Keratinocyte (primary cell): ENCODE measurements at regions not wholly inside any gene's neighbourhood (a gene's known extent, or its start where the extent isn't known, plus 50 kb on each side); places are given as distances from the start of the nearest gene placed in this dataset.

Source experiments
- DNase-seq: peaks from one replicate; pipeline ENCODE4 v3.0.0-alpha.2; 2011; ENCODE audit warnings: low read depth, missing footprints, low spot score
- FAIRE-seq: peaks from 2 replicates; lab custom pipeline; 2011; peaks lifted over from hg19 to GRCh38; lab: Jason Lieb, UNC
- H2AFZ ChIP-seq: 2 replicates; pipeline ENCODE4 v1.6.0; 2012; ENCODE audit warnings: low read length, control low read depth, inconsistent platforms; ENCODE audit not compliant: control insufficient read depth
- H3K27ac ChIP-seq: 2 replicates; pipeline ENCODE4 v1.5.1; 2011; ENCODE audit warnings: low read length; ENCODE audit not compliant: control insufficient read depth, insufficient read depth
- H3K27me3 ChIP-seq: 3 replicates; pipeline ENCODE4 v1.6.0; 2011; ENCODE audit warnings: low read length; ENCODE audit not compliant: control insufficient read depth, insufficient read depth; ENCODE audit errors: extremely low read depth
- H3K36me3 ChIP-seq, 2 experiments: 2 replicates in 1 of 2; 3 replicates in 1 of 2; pipeline ENCODE4 v1.5.1; 2011; ENCODE audit warnings: low read length in 2 of 2, mild to moderate bottlenecking in 1 of 2; ENCODE audit not compliant: control insufficient read depth in 2 of 2, insufficient read depth in 2 of 2; ENCODE audit errors: extremely low read depth in 1 of 2
- H3K4me1 ChIP-seq: 3 replicates; pipeline ENCODE4 v1.5.1; 2011; ENCODE audit warnings: low read length; ENCODE audit not compliant: control insufficient read depth, insufficient read depth; ENCODE audit errors: extremely low read depth
- H3K4me2 ChIP-seq: 3 replicates; pipeline ENCODE4 v1.6.0; 2011; ENCODE audit warnings: low read depth, low read length; ENCODE audit not compliant: control insufficient read depth, insufficient read depth; ENCODE audit errors: extremely low read depth
- H3K4me3 ChIP-seq, 3 experiments: fragments of 200-600 bp in 1 of 3; sonication (generic) in 1 of 3; 2 replicates in 2 of 3; 3 replicates in 1 of 3; pipeline ENCODE4 v1.5.1; 2011 to 2016; ENCODE audit warnings: low read length in 3 of 3, mild to moderate bottlenecking in 3 of 3, control low read depth in 2 of 3, inconsistent platforms in 1 of 3, low read depth in 1 of 3, mixed read lengths in 1 of 3, mixed run types in 1 of 3, moderate library complexity in 1 of 3; ENCODE audit not compliant: control insufficient read depth in 2 of 3, insufficient read depth in 2 of 3; ENCODE audit errors: extremely low read depth in 1 of 3
- H3K79me2 ChIP-seq: 2 replicates; pipeline ENCODE4 v1.6.0; 2012; ENCODE audit warnings: low read length; ENCODE audit not compliant: control insufficient read depth, insufficient read depth
- H3K9ac ChIP-seq: 3 replicates; pipeline ENCODE4 v1.6.0; 2011; ENCODE audit warnings: low read length; ENCODE audit not compliant: control insufficient read depth, insufficient read depth; ENCODE audit errors: extremely low read depth
- H3K9me1 ChIP-seq: 3 replicates; pipeline ENCODE4 v1.6.0; 2011; ENCODE audit warnings: low read length; ENCODE audit not compliant: control insufficient read depth, insufficient read depth; ENCODE audit errors: extremely low read depth
- H3K9me3 ChIP-seq: 2 replicates; pipeline ENCODE4 v1.5.1; 2012; ENCODE audit warnings: low read depth, low read length; ENCODE audit not compliant: control insufficient read depth
- H4K20me1 ChIP-seq: 3 replicates; pipeline ENCODE4 v1.6.0; 2011; ENCODE audit warnings: low read length; ENCODE audit not compliant: control insufficient read depth, insufficient read depth; ENCODE audit errors: extremely low read depth
- CTCF ChIP-seq, 3 experiments: IDR thresholded peaks in 1 of 3; conservative IDR thresholded peaks in 1 of 3; optimal IDR thresholded peaks in 1 of 3; 2 replicates in 2 of 3; 3 replicates in 1 of 3; pipeline versions ENCODE3 to v1.5.1; 2011; ENCODE audit warnings: low read length in 3 of 3, mild to moderate bottlenecking in 3 of 3, moderate library complexity in 2 of 3, control low read depth in 1 of 3, inconsistent platforms in 1 of 3; ENCODE audit not compliant: insufficient read depth in 2 of 3; ENCODE audit errors: extremely low read depth in 1 of 3
- EZH2 ChIP-seq: IDR thresholded peaks from one replicate; pipeline ENCODE4 v1.6.1; 2012; ENCODE audit warnings: inconsistent platforms, mild to moderate bottlenecking, low read length, moderate library complexity
- dilution Hi-C: fragments of 300-500 bp; cut with MboI; formaldehyde crosslinking; loops from one replicate; pipeline ENCODE4 v1.7.0; 2020; ENCODE audit warnings: low sequenced_read_pairs; ENCODE audit not compliant: extremely low pct_ligation_motif_present

GRCh38 chr5:98053170-98053569, 720.3 kb upstream of the RGMB start:
- Histone ChIP-seq H3K4me3 (no peak overlapping the region), H3K79me2 (no peaks in the 10 kb centered on the region), H3K36me3 (no peaks in the 10 kb centered on the region), H4K20me1 (no peaks in the 10 kb centered on the region), H3K27me3 (no peaks in the 10 kb centered on the region), H2AFZ (no peak overlapping the region), H3K27ac (no peak overlapping the region), H3K4me1 (no peaks in the 10 kb centered on the region), H3K9me1 (no peaks in the 10 kb centered on the region), H3K9me3 (peaks cover 3% of the 10 kb centered on the region), H3K4me2 (no peak overlapping the region), H3K9ac (no peak overlapping the region)
- no peak for FAIRE-seq
- no peak for TF ChIP-seq CTCF (optimal IDR thresholded peaks at IDR 0.05 in 1 of 3, IDR thresholded peaks at IDR 0.05 in 1 of 3, conservative IDR thresholded peaks at IDR 0.05 in 1 of 3; ENCODE audit: extremely low read depth in 1 of 3, insufficient read depth in 2 of 3, low read length in 3 of 3)
- no peak for TF ChIP-seq EZH2
- dilution Hi-C loops = no loop called here
- no peak for DNase-seq

- no peaks in the 10 kb centered on the region for H3K9me3 ChIP-seq
- no peak overlapping the region for H3K27ac ChIP-seq
- H3K36me3 ChIP-seq = no peaks in the 10 kb centered on the region
- no peak overlapping the region for H3K4me2 ChIP-seq
- no peaks in the 10 kb centered on the region for H4K20me1 ChIP-seq
- no peak overlapping the region for H2AFZ ChIP-seq
- no peaks in the 10 kb centered on the region for H3K27me3 ChIP-seq
- no peaks in the 10 kb centered on the region for H3K9me1 ChIP-seq
- FAIRE-seq (no peak), DNase-seq (no peak)
- no peak overlapping the region for H3K4me3 ChIP-seq
- TF ChIP-seq EZH2 = no peak
- TF ChIP-seq CTCF (optimal IDR thresholded peaks at IDR 0.05 in 1 of 3, IDR thresholded peaks at IDR 0.05 in 1 of 3, conservative IDR thresholded peaks at IDR 0.05 in 1 of 3; ENCODE audit: extremely low read depth in 1 of 3, insufficient read depth in 2 of 3, low read length in 3 of 3) = no peak
- H3K9ac ChIP-seq = no peak overlapping the region
- no peaks in the 10 kb centered on the region for H3K4me1 ChIP-seq
- no peaks in the 10 kb centered on the region for H3K79me2 ChIP-seq
- dilution Hi-C loops = no loop called here
Measured at GRCh38 chr5:98060148-98060547, 713.3 kb upstream of the RGMB start.
